ENCODE measurements at regions not wholly inside any gene's neighbourhood (a gene's known extent, or its start where the extent isn't known, plus 50 kb on each side); places are given as distances from the start of the nearest gene placed in this dataset.

DNA sequence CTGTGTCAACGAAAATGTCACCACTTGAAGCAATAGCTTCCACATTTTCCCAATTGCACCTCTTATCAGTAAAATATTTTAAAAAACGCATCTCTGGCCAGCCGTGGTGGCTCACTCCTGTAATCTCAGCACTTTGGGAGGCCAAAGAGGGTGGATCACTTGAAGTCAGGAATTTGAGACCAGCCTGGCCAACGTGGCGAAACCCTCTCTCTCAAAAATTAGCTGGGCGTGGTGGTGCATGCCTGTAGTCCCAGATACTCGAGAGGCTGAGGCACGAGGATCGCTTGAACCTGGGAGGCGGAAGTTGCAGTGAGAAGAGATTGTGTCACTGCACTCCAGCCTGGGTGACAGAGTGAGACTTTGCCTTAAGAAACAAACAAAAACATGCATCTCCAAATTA, 210.1 kb upstream of the CHD1 start:
- TF ChIP-seq POLR2A (IDR thresholded peaks at IDR 0.05) = no peak
- TF ChIP-seq, protein P1, sequence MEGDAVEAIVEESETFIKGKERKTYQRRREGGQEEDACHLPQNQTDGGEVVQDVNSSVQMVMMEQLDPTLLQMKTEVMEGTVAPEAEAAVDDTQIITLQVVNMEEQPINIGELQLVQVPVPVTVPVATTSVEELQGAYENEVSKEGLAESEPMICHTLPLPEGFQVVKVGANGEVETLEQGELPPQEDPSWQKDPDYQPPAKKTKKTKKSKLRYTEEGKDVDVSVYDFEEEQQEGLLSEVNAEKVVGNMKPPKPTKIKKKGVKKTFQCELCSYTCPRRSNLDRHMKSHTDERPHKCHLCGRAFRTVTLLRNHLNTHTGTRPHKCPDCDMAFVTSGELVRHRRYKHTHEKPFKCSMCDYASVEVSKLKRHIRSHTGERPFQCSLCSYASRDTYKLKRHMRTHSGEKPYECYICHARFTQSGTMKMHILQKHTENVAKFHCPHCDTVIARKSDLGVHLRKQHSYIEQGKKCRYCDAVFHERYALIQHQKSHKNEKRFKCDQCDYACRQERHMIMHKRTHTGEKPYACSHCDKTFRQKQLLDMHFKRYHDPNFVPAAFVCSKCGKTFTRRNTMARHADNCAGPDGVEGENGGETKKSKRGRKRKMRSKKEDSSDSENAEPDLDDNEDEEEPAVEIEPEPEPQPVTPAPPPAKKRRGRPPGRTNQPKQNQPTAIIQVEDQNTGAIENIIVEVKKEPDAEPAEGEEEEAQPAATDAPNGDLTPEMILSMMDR (IDR thresholded peaks at IDR 0.05) = no peak
